SK-N-MC (cell line): ENCODE measurements at regions not wholly inside any gene's neighbourhood (a gene's known extent, or its start where the extent isn't known, plus 50 kb on each side); places are given as distances from the start of the nearest gene placed in this dataset.

Source experiments
- EZH2 ChIP-seq: fragments of 200-600 bp; sonication (generic); IDR thresholded peaks from one replicate; pipeline ENCODE4 v1.6.1; 2017; ENCODE audit warnings: antibody characterized with exemption
- POLR2AphosphoS5 ChIP-seq: IDR thresholded peaks from 2 replicates; pipeline ENCODE4 v1.6.1; 2012; ENCODE audit warnings: mild to moderate bottlenecking, low read depth, low read length, borderline replicate concordance

GRCh38 chr15:101561584-101561906 is 72.0 kb upstream of the PCSK6 start:
- TF ChIP-seq EZH2, result no peak
- TF ChIP-seq POLR2AphosphoS5, result no peak
